T-helper 1 cell (primary cell): ENCODE measurements at regions not wholly inside any gene's neighbourhood (a gene's known extent, or its start where the extent isn't known, plus 50 kb on each side); places are given as distances from the start of the nearest gene placed in this dataset.

Source experiments
- DNase-seq, 5 donors: peaks; one replicate each; pipeline ENCODE4 v3.0.0-alpha.2; 2012 to 2020

DNA sequence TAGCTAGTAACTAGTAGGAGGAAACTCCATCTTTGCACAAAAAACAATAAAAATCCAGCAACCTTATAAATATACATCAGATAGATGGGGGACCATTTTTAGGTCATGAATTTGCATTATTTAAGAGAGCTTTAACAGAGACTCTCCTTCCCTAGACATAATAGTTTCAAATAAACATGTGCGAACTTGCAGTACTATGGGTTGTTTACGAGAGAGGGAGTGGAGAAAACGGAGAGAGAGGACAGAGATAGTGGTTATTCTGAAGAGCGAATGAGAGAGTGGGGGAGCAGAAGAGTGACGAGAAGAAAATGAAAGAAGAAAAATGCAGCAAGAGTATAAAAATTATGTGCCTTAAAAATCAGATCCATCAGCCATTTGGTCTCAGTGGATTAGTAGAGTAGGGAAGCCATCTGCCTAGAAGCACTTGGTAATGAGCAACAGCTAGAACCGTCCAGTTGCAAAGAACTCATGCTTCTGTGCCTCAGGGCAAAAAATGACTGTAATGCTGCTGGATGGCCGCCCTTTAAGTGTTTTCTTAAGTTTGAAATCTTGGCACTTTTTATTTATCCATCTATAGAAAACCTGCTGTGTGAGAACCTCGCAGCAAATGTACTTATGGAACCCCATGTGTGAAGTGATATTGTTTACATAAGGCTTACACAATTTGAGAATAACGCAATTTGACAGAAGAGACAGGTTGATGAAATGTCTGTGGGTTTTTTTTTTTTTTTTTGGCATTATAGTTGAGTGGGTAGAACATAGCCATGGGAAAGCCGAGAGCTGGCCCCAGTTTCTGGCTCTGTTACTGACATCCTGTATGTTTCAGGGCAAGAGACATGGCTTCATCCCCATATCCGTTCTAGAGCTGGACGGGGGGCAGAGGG lies 95.6 kb upstream of the ZNF608 start:
- no peak for DNase-seq

- DNase-seq, result no peak
These were observed 96.5 kb upstream of the ZNF608 start for GRCh38 chr5:124842725-124843595.

GRCh38 chr5:124843596-124843899 lies 97.1 kb upstream of the ZNF608 start:
- no peak for DNase-seq

- DNase-seq, result no peak
These were observed 98.0 kb upstream of the ZNF608 start for GRCh38 chr5:124844371-124844920.

DNA sequence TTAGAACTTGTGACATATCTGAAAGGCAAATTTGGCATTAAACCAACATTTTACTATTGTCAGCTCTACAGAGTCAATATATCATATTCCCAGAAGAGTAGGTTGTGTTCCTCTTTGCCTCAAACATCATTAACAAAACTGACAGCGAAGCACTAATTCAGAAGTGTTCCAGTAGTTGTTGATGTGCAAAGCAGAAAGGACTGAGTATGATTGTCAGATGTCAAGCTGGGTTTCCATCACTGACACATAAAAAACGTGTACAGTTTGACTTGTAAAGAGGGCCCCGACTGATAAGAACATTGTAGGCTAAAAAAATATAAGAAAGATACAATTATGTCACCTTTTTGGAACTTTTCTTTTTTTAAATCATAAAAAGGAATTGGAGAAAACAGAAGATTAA lies 101.5 kb upstream of the ZNF608 start:
- DNase-seq, result no peak

DNA sequence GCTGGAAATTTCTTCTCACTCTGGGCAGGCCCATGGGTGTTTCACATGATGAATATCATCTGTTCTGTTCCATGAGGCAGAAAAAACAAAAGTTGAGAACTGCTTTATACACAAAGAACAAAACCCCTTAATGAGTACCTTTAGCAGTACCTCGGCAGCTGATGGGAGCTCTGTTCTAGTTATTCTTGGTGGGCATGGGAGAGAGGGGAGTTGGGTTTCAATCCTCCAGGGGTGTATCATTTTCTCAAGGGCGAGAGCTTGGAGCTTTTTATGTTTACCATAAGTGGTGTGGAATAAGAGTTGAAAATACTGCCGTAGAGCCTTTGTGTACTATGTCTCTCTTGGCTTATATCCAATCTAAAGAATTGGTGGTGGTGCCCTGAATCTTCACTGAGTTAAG lies 103.3 kb upstream of the ZNF608 start:
- no peak for DNase-seq

GRCh38 chr5:124856726-124857125 lies 110.3 kb upstream of the ZNF608 start:
- DNase-seq, result no peak

DNA sequence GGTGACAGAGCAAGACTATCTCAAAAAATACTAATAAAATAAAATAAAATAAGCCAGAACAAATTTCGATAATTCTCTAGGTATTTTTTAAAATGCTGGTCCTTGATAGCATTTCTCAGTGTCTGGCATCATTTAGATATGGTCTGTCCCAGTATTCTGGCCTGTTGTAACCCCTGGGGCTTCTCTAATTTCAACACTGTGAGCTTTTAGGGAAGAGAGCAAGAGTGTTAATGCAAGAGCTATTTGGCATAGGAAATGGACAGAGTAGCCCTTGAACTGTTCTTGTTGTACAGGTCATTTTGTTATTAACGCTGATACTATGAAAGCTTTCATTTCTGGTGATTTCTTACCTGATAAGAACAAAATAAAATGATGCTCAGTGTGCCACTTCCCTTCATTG lies 112.2 kb upstream of the ZNF608 start:
- no peak for DNase-seq

- no peak for DNase-seq
These were observed 112.6 kb upstream of the ZNF608 start for GRCh38 chr5:124859027-124859426.

DNA sequence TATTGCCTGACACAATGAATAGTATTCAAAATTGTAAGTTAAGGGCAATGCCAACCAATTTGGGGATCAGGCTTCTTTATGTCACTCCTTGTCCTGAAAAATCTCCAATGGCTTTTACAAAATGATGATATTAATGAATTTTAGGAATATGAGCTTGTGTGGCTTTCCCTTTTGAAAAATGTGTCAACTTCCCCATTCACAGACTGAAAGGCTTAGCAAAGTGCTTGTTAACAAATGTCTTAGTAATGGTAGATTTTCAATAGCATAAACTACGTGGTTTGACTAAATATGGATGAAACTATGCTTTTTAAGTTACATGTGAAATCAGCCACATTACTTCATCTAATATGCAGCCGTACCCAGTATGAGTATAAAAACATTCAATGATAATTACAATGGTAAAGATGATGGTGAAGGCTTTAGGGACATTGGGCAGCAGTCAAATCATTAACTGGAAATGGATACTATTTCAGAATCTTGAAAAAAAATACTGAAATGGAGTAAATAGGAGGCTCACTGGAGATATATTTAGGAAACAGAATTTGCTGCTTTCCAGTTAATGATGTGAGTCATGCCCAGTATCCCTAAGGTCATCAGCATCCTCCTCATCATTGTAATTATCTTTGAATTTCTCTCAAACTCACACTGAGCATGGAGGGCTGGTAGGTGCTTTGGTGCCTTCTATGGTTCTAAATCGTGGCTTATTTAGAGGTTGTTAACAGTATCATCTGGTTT lies 113.3 kb upstream of the ZNF608 start:
- DNase-seq, result no peak

DNA sequence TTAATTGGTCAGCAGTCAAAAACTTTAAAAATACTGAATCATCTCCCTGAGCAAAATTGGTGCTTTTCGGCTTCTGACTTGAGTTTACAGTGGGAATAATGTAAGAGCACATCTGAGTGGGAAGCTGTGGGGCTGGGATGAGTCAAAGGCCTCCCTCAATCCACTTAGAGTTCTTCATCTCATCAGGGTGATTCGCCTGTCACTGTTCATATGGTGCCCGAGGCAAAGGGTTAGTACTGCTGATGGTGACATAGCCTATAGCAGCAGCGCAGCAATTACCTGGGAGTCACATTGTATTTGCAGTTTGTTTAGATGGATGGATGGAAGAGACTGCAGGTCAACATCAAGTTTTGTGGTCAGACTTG lies 113.8 kb upstream of the ZNF608 start:
- DNase-seq, result no peak

DNA sequence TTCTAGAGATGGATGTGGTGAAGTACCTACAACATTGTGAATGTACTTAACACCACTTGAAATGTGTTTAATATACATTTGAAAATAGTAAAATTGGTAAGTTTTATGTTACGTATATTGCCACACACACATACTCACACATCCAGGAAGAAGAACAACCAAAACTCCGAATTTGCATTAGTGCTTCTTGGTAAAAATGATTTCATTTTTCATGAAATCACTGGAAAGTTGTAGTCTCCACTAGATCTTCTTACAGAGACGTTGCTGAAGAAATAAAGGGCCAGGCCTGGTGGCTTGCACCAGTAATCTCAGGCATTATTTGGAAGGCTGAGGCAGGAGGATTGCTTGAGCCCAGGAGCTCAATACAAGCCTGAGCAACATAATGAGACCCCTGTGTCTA lies 118.6 kb upstream of the ZNF608 start:
- DNase-seq, result no peak

GRCh38 chr5:124865603-124866354 lies 119.3 kb upstream of the ZNF608 start:
- DNase-seq, result no peak

DNA sequence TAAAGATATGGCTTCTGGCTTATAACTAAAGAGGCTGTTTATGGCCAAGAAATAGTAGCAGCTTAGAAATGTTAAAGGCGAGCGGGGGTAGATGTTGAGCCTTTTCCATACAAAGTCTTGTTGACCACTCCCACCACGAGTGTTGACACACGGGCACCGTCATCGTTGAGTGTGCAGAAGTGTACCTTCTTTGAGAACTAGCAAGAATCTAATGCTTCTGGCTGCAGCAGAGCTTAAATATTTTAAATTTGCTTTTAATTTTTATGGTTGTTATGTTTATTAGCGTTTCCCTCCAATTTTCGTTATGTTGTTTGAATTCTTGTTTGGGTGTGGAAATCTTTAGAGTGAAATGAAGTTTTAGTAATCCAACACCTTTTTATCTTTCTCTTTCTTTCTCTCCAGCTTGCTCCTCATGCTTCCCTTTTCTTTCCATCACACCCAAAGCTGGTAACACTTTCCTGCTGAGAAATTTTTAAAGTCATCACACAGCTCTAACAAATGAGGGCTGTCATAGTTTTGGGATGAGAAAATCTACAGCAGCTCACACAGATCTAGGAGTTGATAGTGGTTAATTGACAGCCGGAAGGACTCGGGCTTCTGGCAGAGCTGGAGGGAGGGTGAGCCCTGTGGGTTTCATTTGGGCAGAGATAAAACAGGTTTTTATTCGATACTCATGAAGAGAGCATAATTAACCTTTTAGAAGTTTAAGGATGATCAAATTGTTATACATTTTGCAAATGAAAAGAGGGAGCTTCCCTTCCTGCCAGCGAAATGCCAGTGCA lies 120.1 kb upstream of the ZNF608 start:
- DNase-seq, result no peak

- DNase-seq, result no peak
These were observed 120.8 kb upstream of the ZNF608 start for GRCh38 chr5:124867137-124867704.

DNA sequence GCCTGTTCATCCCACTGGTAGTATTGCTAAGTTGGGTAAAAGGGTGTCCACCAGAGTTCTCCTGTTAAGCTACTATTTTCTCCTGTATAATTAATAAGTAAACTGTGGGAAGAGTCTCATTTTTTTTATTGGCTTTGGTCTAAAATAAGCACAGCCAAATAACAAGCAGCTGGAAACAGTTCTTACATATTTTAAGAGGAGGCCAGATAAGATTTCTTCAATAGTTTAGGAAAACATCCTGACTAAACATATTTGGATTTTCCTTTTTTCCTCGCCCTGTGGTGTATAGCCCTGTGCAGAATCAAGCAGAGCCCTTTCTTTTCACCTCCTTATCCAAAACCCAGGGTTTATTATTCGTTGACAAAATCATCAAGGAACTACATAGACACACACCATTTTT lies 122.2 kb upstream of the ZNF608 start:
- no peak for DNase-seq

DNA sequence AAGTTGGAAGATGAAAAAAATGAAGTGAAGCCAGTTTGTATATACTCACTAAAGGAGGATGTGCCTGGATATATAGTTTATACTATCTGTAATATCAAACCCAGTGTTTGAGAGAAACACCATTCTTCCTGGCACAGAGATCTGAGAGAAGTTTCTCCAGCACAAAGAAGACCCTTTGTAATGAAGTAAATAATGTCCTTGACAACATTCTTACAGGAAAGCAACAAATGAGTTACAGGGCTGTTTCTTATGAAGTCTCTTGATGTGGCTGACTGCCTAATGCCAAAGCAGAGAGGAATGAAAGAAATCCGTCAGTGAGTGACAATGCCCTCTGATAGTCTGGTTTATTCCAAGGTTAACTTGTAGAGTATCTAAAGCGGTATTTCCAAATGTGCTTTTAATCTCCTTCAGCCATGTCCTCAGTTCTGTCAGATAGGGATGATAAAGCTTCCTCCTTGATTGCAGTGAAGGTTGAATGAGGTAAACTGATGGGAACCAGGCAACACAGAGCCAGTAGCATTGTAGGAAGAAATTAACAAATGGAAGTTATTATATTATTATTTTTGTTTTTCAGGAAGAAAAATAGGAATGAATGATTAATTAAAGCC lies 123.1 kb upstream of the ZNF608 start:
- no peak for DNase-seq

- no peak for DNase-seq
These were observed 123.6 kb upstream of the ZNF608 start for GRCh38 chr5:124870070-124870469.

GRCh38 chr5:124871303-124871702 lies 124.9 kb upstream of the ZNF608 start:
- DNase-seq, result no peak

DNA sequence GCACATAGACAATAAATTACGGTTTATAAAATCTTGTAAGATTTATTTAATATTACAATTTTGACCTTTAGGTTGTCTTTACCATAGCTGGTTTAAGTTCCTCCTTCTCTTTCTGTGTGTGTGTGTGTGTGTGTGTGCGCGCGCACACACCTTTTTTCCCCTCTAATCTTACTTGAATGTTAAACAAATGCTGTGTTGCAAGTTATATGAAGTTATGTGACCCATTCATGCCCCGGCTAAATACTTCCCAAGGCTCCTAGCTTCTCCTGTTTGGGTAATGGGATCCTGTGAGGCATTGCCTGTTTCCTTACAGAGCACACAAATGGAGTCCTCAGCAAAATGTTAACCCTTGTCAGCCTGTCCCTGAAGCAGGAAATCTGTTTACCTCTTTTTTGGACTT lies 125.6 kb upstream of the ZNF608 start:
- no peak for DNase-seq

DNA sequence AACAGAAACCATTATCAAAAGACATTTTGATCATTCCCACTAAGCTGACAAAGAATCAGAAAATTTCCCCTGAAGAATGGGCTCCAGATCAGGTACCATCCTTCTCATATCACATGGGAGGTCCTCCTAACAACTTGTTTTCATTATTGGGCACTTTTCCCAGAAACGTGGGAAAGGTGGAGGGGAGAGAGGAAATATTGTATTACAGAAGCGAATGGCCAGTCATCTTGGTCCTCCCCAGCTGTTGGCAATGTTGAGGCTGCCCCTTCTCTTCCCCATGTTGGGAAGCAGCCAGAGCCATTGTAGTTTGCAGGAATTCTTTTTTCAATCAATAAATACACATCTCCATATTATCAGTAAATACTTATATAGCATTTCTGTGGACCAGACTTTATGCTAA lies 126.2 kb upstream of the ZNF608 start:
- no peak for DNase-seq
